Muscle layer of colon (tissue), 2 donors: ENCODE measurements at regions not wholly inside any gene's neighbourhood (a gene's known extent, or its start where the extent isn't known, plus 50 kb on each side); places are given as distances from the start of the nearest gene placed in this dataset.

ENCODE experiments used
- H3K27ac ChIP-seq: one replicate; pipeline ENCODE4 v1.7.0; 2013; ENCODE audit warnings: low read depth, mild to moderate bottlenecking, low read length, moderate library complexity
- H3K27me3 ChIP-seq, 2 donors: one replicate each; pipeline ENCODE4 v1.7.0; 2013; ENCODE audit warnings: low read length in 2 of 2, mild to moderate bottlenecking in 2 of 2; ENCODE audit not compliant: insufficient read depth in 2 of 2, control insufficient read depth in 1 of 2
- H3K36me3 ChIP-seq: one replicate; pipeline ENCODE4 v1.7.0; 2013; ENCODE audit warnings: mild to moderate bottlenecking, low read length; ENCODE audit not compliant: insufficient read depth
- H3K4me1 ChIP-seq: one replicate; pipeline ENCODE4 v1.7.0; 2013; ENCODE audit warnings: mild to moderate bottlenecking, low read length; ENCODE audit not compliant: insufficient read depth
- H3K4me3 ChIP-seq, 2 donors: one replicate each; pipeline ENCODE4 v1.7.0; 2013; ENCODE audit warnings: low read length in 2 of 2, low read depth in 1 of 2, mild to moderate bottlenecking in 1 of 2, moderate library complexity in 1 of 2
- H3K9ac ChIP-seq: one replicate; pipeline ENCODE4 v1.7.0; 2013; ENCODE audit warnings: low read length
- H3K9me3 ChIP-seq: one replicate; pipeline ENCODE4 v1.7.0; 2013; ENCODE audit warnings: mild to moderate bottlenecking, low read length
- donor health status: abdominal sarcoma.
- donor health status: Adenocarcinoma of cecum.

DNA sequence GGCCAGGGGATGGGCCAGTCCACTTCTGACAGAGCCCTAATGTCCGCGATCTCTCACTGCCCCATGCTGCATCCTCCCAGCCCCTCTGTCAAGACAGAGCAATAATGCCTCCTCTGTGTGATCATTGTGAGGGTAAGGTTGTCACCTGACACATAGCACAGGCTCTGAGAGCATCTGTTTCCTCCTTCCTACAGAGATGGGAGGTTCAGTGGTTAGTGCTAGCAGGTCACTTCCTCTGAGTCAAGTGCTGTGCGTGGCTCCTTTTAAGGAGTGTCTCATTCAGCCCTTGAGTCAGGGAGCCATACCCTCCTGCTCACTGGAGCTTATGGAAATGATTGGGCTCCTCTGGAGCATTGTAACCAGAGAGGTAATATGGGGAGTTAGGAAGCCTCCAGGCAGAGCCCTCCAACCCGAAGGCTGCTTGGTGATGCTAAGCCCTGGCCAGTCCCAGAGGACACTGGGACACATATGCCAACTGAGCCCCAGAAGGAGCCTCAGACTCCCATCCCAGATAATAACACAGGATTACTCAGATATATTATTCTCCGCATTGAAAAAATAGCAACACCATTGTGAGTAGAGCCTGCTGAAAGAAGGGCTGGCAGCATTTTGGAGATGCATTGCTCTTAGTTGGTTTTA, 189.0 kb downstream of the GALNT1 start:
- Histone ChIP-seq H3K27me3 (no peaks in the 10 kb centered on the region), H3K36me3 (no peaks in the 10 kb centered on the region), H3K4me1 (no peaks in the 10 kb centered on the region), H3K9ac (no peak overlapping the region), H3K27ac (no peak overlapping the region), H3K4me3 (no peak overlapping the region), H3K9me3 (no peaks in the 10 kb centered on the region)

GRCh38 chr18:35771172-35771571, 189.6 kb downstream of the GALNT1 start:
- Histone ChIP-seq H3K9ac (no peak overlapping the region), H3K36me3 (no peaks in the 10 kb centered on the region), H3K4me3 (no peak overlapping the region)

DNA sequence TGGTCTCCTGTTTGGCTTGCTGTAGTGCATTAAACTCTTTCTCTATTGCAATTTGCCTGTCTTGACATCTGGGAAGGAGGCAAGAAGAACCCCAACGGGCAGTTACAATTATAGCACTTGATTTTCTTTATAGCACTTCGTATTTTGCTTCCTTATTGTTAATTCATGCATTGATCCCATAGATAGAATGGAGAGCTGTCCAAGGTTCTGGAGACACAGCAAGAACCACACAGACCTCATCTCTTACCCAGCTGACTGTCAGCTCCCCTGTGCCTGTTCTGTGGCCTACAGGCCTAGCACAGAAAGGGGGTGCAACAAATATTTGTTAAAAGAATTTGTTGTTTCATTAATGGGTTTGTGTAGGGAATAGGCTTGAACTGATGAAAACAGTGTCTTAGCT, 194.3 kb downstream of the GALNT1 start:
- Histone ChIP-seq H3K27me3 (no peaks in the 10 kb centered on the region), H3K9ac (no peak overlapping the region), H3K27ac (no peak overlapping the region), H3K4me3 (no peak overlapping the region), H3K36me3 (no peaks in the 10 kb centered on the region), H3K4me1 (no peaks in the 10 kb centered on the region), H3K9me3 (no peaks in the 10 kb centered on the region)

More at GRCh38 chr18:35771172-35771571, 189.6 kb downstream of the GALNT1 start:
- Histone ChIP-seq H3K4me1 (no peaks in the 10 kb centered on the region), H3K9me3 (no peaks in the 10 kb centered on the region), H3K27me3 (no peaks in the 10 kb centered on the region), H3K27ac (no peak overlapping the region)

- Histone ChIP-seq H3K9ac (no peak overlapping the region), H3K27ac (no peak overlapping the region), H3K4me3 (no peak overlapping the region), H3K27me3 (no peaks in the 10 kb centered on the region), H3K36me3 (no peaks in the 10 kb centered on the region), H3K4me1 (no peaks in the 10 kb centered on the region), H3K9me3 (no peaks in the 10 kb centered on the region)
These were observed 194.9 kb downstream of the GALNT1 start for GRCh38 chr18:35776473-35776872.

DNA sequence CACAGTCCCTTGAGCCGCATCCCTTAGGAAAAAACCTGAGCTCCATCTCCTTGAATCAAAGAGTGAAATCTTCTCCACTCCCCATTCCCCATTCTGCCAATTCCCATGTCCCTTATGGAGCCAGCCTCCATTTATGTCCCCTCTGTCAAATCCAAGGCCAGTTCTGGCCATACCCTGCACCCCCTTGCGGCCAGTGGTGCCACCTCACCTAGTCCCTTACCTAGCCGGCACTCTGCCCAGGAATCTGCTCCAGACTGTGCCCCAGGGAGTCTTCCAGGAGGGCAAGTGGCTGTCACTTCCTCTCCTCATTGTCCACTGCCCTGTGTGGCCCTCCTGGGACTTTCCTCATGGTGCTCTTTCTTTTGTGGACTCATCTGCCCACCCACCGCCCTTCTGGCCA, 195.4 kb upstream of the RMP24 start:
- no peaks in the 10 kb centered on the region for H3K9me3 ChIP-seq
- H3K9ac ChIP-seq: no peak overlapping the region
- H3K27ac ChIP-seq: no peak overlapping the region
- H3K27me3 ChIP-seq: no peaks in the 10 kb centered on the region
- no peaks in the 10 kb centered on the region for H3K4me1 ChIP-seq
- H3K4me3 ChIP-seq: no peak overlapping the region
- H3K36me3 ChIP-seq: no peaks in the 10 kb centered on the region

GRCh38 chr18:35778850-35779627, 193.4 kb upstream of the RMP24 start:
- Histone ChIP-seq H3K27me3 (no peaks in the 10 kb centered on the region), H3K36me3 (no peaks in the 10 kb centered on the region), H3K9ac (no peak overlapping the region), H3K4me3 (no peak overlapping the region), H3K4me1 (no peaks in the 10 kb centered on the region), H3K9me3 (no peaks in the 10 kb centered on the region), H3K27ac (no peak overlapping the region)

DNA sequence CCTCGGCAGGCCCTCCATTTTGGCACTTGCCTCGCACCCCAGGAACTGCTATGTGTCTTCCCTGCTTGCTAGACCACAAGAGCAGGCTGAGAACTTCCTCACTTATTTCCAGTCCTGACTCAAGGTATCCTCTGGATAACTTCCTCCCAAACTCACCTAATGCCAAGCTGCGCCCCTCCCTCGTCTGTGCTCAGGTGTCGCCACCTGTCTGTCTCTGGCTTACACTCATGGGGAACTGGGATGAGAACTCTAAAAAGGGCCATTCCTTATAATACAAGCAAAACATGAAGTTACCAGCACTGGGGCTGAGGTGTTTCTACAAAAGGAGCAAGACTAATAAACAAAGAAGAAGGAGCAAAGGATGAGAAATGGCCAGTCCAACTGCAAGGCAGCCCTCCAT, 191.5 kb upstream of the RMP24 start:
- no peaks in the 10 kb centered on the region for H3K9me3 ChIP-seq
- no peaks in the 10 kb centered on the region for H3K27me3 ChIP-seq
- no peak overlapping the region for H3K9ac ChIP-seq
- H3K27ac ChIP-seq: no peak overlapping the region
- no peaks in the 10 kb centered on the region for H3K36me3 ChIP-seq
- H3K4me3 ChIP-seq: no peak overlapping the region
- H3K4me1 ChIP-seq: no peaks in the 10 kb centered on the region

DNA sequence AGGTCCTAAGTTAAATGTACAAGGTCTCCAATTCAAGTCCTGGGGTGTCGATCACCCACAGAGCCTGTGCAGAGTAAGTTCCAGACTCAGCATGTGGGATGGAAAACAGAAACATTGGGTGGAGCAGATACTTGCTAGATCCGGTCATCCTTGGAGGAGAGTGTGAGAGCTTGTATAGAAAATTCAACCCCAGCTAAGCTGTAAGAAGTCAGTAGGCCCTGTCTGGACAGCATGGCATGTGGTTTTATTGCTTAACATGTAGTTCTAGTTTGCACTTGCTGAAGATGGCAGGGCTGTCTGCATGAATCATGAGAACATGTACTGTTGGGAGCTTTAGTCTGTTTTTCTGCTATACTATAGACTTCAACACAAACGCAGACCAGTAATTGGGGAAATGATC, 189.6 kb upstream of the RMP24 start:
- no peaks in the 10 kb centered on the region for H3K27me3 ChIP-seq
- no peak overlapping the region for H3K27ac ChIP-seq
- H3K4me3 ChIP-seq: no peak overlapping the region
- H3K4me1 ChIP-seq: no peaks in the 10 kb centered on the region
- no peak overlapping the region for H3K9ac ChIP-seq
- no peaks in the 10 kb centered on the region for H3K36me3 ChIP-seq
- no peaks in the 10 kb centered on the region for H3K9me3 ChIP-seq

GRCh38 chr18:35786365-35787042, 186.0 kb upstream of the RMP24 start:
- H3K27ac ChIP-seq: no peak overlapping the region
- no peaks in the 10 kb centered on the region for H3K27me3 ChIP-seq
- no peak overlapping the region for H3K4me3 ChIP-seq
- no peaks in the 10 kb centered on the region for H3K4me1 ChIP-seq
- no peak overlapping the region for H3K9ac ChIP-seq
- H3K9me3 ChIP-seq: no peaks in the 10 kb centered on the region
- no peaks in the 10 kb centered on the region for H3K36me3 ChIP-seq

DNA sequence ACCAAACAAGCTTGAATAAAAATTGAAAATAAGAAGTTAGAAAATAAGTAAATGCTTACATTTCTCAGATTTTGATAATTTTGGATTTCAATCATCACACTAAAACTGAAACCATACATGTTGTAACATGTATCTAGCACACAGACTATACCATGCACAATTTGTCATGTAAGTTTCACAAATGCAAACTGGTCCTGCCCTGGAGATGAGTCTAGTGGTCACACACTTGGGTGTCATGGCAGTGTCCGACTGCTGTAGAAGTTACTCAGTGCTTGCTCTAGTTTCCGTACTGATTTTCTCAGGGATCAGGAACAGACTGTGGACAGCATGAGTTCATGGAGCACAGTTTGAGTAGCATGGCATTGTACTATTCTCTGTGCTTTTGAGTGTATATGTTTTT, 182.9 kb upstream of the RMP24 start:
- Histone ChIP-seq H3K36me3 (no peaks in the 10 kb centered on the region), H3K27me3 (no peaks in the 10 kb centered on the region), H3K4me1 (no peaks in the 10 kb centered on the region)

DNA sequence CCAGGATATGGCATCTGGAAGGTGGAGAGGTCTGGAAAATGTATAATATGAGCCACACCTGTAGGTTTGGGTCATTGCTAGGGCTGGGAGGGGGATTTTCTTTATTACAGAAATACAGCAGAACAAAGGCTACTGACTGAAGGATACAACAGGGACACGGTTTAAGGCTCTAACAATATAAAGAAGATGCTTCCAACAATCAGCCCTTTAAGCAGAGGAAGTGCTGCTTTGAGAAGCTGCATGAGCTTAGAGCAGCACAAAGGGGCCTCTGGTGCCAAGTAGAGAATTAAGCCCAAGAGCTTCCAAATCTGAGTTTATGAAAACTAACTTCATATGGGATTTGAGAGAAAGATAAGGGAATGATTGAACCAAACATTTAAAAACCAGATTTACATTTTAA, 174.5 kb upstream of the RMP24 start:
- Histone ChIP-seq H3K9ac (no peak overlapping the region), H3K9me3 (no peaks in the 10 kb centered on the region), H3K27me3 (no peaks in the 10 kb centered on the region), H3K4me1 (no peaks in the 10 kb centered on the region), H3K27ac (no peak overlapping the region), H3K36me3 (no peaks in the 10 kb centered on the region), H3K4me3 (no peak overlapping the region)

More for the DNA sequence above, 182.9 kb upstream of the RMP24 start:
- Histone ChIP-seq H3K27ac (no peak overlapping the region), H3K4me3 (no peak overlapping the region), H3K9ac (no peak overlapping the region), H3K9me3 (no peaks in the 10 kb centered on the region)
